ENCODE measurements at regions not wholly inside any gene's neighbourhood (a gene's known extent, or its start where the extent isn't known, plus 50 kb on each side); places are given as distances from the start of the nearest gene placed in this dataset.
A peak's percentile ranks its signal among the peaks of the same experiment; 100 is the strongest.

- Histone ChIP-seq H4K8ac (ENCODE audit: low read depth, low read length) (no peak overlapping the region), H3K4ac (ENCODE audit: low read length) (no peak overlapping the region), H3K27ac (replicated peaks; ENCODE audit: low read length) (no peak overlapping the region), H2AK5ac (ENCODE audit: low read depth, low read length) (no peak overlapping the region), H2BK120ac (ENCODE audit: low read depth, low read length) (no peak overlapping the region), H3K14ac (ENCODE audit: low read length) (no peak overlapping the region), H2AFZ (ENCODE audit: low read length) (no peak overlapping the region), H2BK5ac (ENCODE audit: low read length) (no peak overlapping the region), H3K27me3 (ENCODE audit: control insufficient read depth in 3 of 3, insufficient read depth in 3 of 3, low read depth in 1 of 3, low read length in 3 of 3) (no peaks in the 10 kb centered on the region), H3K9ac (ENCODE audit: low read depth, low read length, poor library complexity) (no peak overlapping the region), H3K18ac (ENCODE audit: low read length) (no peak overlapping the region), H3K4me3 (ENCODE audit: low read length in 2 of 2) (no peak overlapping the region), H4K91ac (ENCODE audit: low read depth, low read length, poor library complexity) (no peak overlapping the region), H3K9me3 (replicated peaks in 1 of 2; ENCODE audit: control insufficient read depth in 2 of 2, insufficient read depth in 1 of 2, low read depth in 1 of 2, low read length in 2 of 2) (no peaks in the 10 kb centered on the region), H3K79me1 (ENCODE audit: low read depth, low read length) (no peaks in the 10 kb centered on the region), H2BK15ac (ENCODE audit: low read length) (no peak overlapping the region), H3K4me2 (ENCODE audit: insufficient read depth, low read length, poor library complexity, severe bottlenecking) (no peak overlapping the region), H2BK12ac (ENCODE audit: low read length) (no peak overlapping the region), H3K36me3 (replicated peaks in 1 of 2; ENCODE audit: control insufficient read depth in 2 of 2, insufficient read depth in 2 of 2, low read length in 2 of 2) (no peaks in the 10 kb centered on the region), H3K4me1 (ENCODE audit: control insufficient read depth in 2 of 2, insufficient read depth in 1 of 2, low read depth in 1 of 2, low read length in 2 of 2) (no peaks in the 10 kb centered on the region), H3K23ac (ENCODE audit: low read depth, low read length, poor library complexity) (no peak overlapping the region)
- DNase-seq (ENCODE audit: low spot score): no peak
These were observed 700.9 kb upstream of the CXADR start for GRCh38 chr21:16811970-16812369.

- Histone ChIP-seq H2AFZ (ENCODE audit: low read length) (peak overlapping the region; percentile 2), H3K79me1 (ENCODE audit: low read depth, low read length) (no peaks in the 10 kb centered on the region), H3K4me1 (ENCODE audit: control insufficient read depth in 2 of 2, insufficient read depth in 1 of 2, low read depth in 1 of 2, low read length in 2 of 2) (no peaks in the 10 kb centered on the region), H3K36me3 (replicated peaks in 1 of 2; ENCODE audit: control insufficient read depth in 2 of 2, insufficient read depth in 2 of 2, low read length in 2 of 2) (no peaks in the 10 kb centered on the region), H3K27me3 (ENCODE audit: control insufficient read depth in 3 of 3, insufficient read depth in 3 of 3, low read depth in 1 of 3, low read length in 3 of 3) (no peaks in the 10 kb centered on the region), H4K91ac (ENCODE audit: low read depth, low read length, poor library complexity) (no peak overlapping the region), H3K4me3 (ENCODE audit: low read length in 2 of 2) (no peak overlapping the region), H4K8ac (ENCODE audit: low read depth, low read length) (no peak overlapping the region), H2BK15ac (ENCODE audit: low read length) (no peak overlapping the region), H3K9ac (ENCODE audit: low read depth, low read length, poor library complexity) (no peak overlapping the region), H3K4ac (ENCODE audit: low read length) (no peak overlapping the region), H3K4me2 (ENCODE audit: insufficient read depth, low read length, poor library complexity, severe bottlenecking) (no peak overlapping the region), H3K14ac (ENCODE audit: low read length) (no peak overlapping the region), H3K23ac (ENCODE audit: low read depth, low read length, poor library complexity) (no peak overlapping the region), H3K27ac (replicated peaks; ENCODE audit: low read length) (no peak overlapping the region), H2AK5ac (ENCODE audit: low read depth, low read length) (no peak overlapping the region), H3K18ac (ENCODE audit: low read length) (no peak overlapping the region), H3K9me3 (replicated peaks in 1 of 2; ENCODE audit: control insufficient read depth in 2 of 2, insufficient read depth in 1 of 2, low read depth in 1 of 2, low read length in 2 of 2) (no peaks in the 10 kb centered on the region), H2BK5ac (ENCODE audit: low read length) (no peak overlapping the region), H2BK120ac (ENCODE audit: low read depth, low read length) (no peak overlapping the region), H2BK12ac (ENCODE audit: low read length) (no peak overlapping the region)
- no CpG with 5 or more reads among the region's 2 CpGs for WGBS, 2 donors (ENCODE audit: extremely low coverage in 2 of 2, insufficient read length in 2 of 2, insufficient replicate concordance in 1 of 2)
- DNase-seq (ENCODE audit: low spot score): no peak
These were observed 697.6 kb upstream of the CXADR start for GRCh38 chr21:16815243-16815642.

- no peak for DNase-seq (ENCODE audit: low spot score)
- H3K9ac ChIP-seq (ENCODE audit: low read depth, low read length, poor library complexity): no peak overlapping the region
- H4K91ac ChIP-seq (ENCODE audit: low read depth, low read length, poor library complexity): no peak overlapping the region
- no peak overlapping the region for H3K4ac ChIP-seq (ENCODE audit: low read length)
- no peak overlapping the region for H3K27ac ChIP-seq (replicated peaks; ENCODE audit: low read length)
- H2BK12ac ChIP-seq (ENCODE audit: low read length): no peak overlapping the region
- H3K18ac ChIP-seq (ENCODE audit: low read length): no peak overlapping the region
- no peak overlapping the region for H3K23ac ChIP-seq (ENCODE audit: low read depth, low read length, poor library complexity)
- no peak overlapping the region for H2AK5ac ChIP-seq (ENCODE audit: low read depth, low read length)
- no peak overlapping the region for H3K14ac ChIP-seq (ENCODE audit: low read length)
- no peak overlapping the region for H3K4me3 ChIP-seq (ENCODE audit: low read length in 2 of 2)
- no peaks in the 10 kb centered on the region for H3K9me3 ChIP-seq (replicated peaks in 1 of 2; ENCODE audit: control insufficient read depth in 2 of 2, insufficient read depth in 1 of 2, low read depth in 1 of 2, low read length in 2 of 2)
- H3K4me2 ChIP-seq (ENCODE audit: insufficient read depth, low read length, poor library complexity, severe bottlenecking): no peak overlapping the region
- H3K27me3 ChIP-seq (ENCODE audit: control insufficient read depth in 3 of 3, insufficient read depth in 3 of 3, low read depth in 1 of 3, low read length in 3 of 3): no peaks in the 10 kb centered on the region
- no peak overlapping the region for H2AFZ ChIP-seq (ENCODE audit: low read length)
- H3K4me1 ChIP-seq (ENCODE audit: control insufficient read depth in 2 of 2, insufficient read depth in 1 of 2, low read depth in 1 of 2, low read length in 2 of 2): no peaks in the 10 kb centered on the region
- no peak overlapping the region for H2BK5ac ChIP-seq (ENCODE audit: low read length)
- H2BK120ac ChIP-seq (ENCODE audit: low read depth, low read length): no peak overlapping the region
- WGBS, 2 donors (ENCODE audit: extremely low coverage in 2 of 2, insufficient read length in 2 of 2, insufficient replicate concordance in 1 of 2): no CpG with 5 or more reads among the region's 1 CpG
- no peaks in the 10 kb centered on the region for H3K36me3 ChIP-seq (replicated peaks in 1 of 2; ENCODE audit: control insufficient read depth in 2 of 2, insufficient read depth in 2 of 2, low read length in 2 of 2)
- H3K79me1 ChIP-seq (ENCODE audit: low read depth, low read length): no peaks in the 10 kb centered on the region
- H4K8ac ChIP-seq (ENCODE audit: low read depth, low read length): no peak overlapping the region
- no peak overlapping the region for H2BK15ac ChIP-seq (ENCODE audit: low read length)
These were observed 691.3 kb upstream of the CXADR start for GRCh38 chr21:16821588-16821987.

GRCh38 chr21:16829532-16829931 lies 683.3 kb upstream of the CXADR start:
- DNase-seq (ENCODE audit: low spot score): no peak
- Histone ChIP-seq H3K14ac (ENCODE audit: low read length) (no peak overlapping the region), H3K23ac (ENCODE audit: low read depth, low read length, poor library complexity) (no peak overlapping the region), H3K79me1 (ENCODE audit: low read depth, low read length) (no peaks in the 10 kb centered on the region), H2BK5ac (ENCODE audit: low read length) (no peak overlapping the region), H3K18ac (ENCODE audit: low read length) (no peak overlapping the region), H3K4me1 (ENCODE audit: control insufficient read depth in 2 of 2, insufficient read depth in 1 of 2, low read depth in 1 of 2, low read length in 2 of 2) (no peaks in the 10 kb centered on the region), H4K91ac (ENCODE audit: low read depth, low read length, poor library complexity) (no peak overlapping the region), H2BK15ac (ENCODE audit: low read length) (no peak overlapping the region), H3K4me3 (ENCODE audit: low read length in 2 of 2) (no peak overlapping the region), H4K8ac (ENCODE audit: low read depth, low read length) (no peak overlapping the region), H2BK120ac (ENCODE audit: low read depth, low read length) (no peak overlapping the region), H3K9ac (ENCODE audit: low read depth, low read length, poor library complexity) (no peak overlapping the region), H3K27me3 (ENCODE audit: control insufficient read depth in 3 of 3, insufficient read depth in 3 of 3, low read depth in 1 of 3, low read length in 3 of 3) (no peaks in the 10 kb centered on the region), H3K27ac (replicated peaks; ENCODE audit: low read length) (no peak overlapping the region), H2AK5ac (ENCODE audit: low read depth, low read length) (no peak overlapping the region), H3K36me3 (replicated peaks in 1 of 2; ENCODE audit: control insufficient read depth in 2 of 2, insufficient read depth in 2 of 2, low read length in 2 of 2) (no peaks in the 10 kb centered on the region), H3K9me3 (replicated peaks in 1 of 2; ENCODE audit: control insufficient read depth in 2 of 2, insufficient read depth in 1 of 2, low read depth in 1 of 2, low read length in 2 of 2) (no peaks in the 10 kb centered on the region), H3K4ac (ENCODE audit: low read length) (no peak overlapping the region), H2BK12ac (ENCODE audit: low read length) (no peak overlapping the region), H3K4me2 (ENCODE audit: insufficient read depth, low read length, poor library complexity, severe bottlenecking) (no peak overlapping the region), H2AFZ (ENCODE audit: low read length) (no peak overlapping the region)
- no CpG with 5 or more reads among the region's 3 CpGs for WGBS, 2 donors (ENCODE audit: extremely low coverage in 2 of 2, insufficient read length in 2 of 2, insufficient replicate concordance in 1 of 2)

Measured in neuronal stem cell (in vitro differentiated cells).